GM18511 (cell line): ENCODE measurements at regions not wholly inside any gene's neighbourhood (a gene's known extent, or its start where the extent isn't known, plus 50 kb on each side); places are given as distances from the start of the nearest gene placed in this dataset.

ENCODE experiments used
- ATAC-seq: cut with Tn5 transposase; IDR thresholded peaks from one replicate; pipeline ENCODE4 v1.9.1; 2021; ENCODE audit warnings: mild to moderate bottlenecking, moderate library complexity; ENCODE audit not compliant: unreplicated experiment

DNA sequence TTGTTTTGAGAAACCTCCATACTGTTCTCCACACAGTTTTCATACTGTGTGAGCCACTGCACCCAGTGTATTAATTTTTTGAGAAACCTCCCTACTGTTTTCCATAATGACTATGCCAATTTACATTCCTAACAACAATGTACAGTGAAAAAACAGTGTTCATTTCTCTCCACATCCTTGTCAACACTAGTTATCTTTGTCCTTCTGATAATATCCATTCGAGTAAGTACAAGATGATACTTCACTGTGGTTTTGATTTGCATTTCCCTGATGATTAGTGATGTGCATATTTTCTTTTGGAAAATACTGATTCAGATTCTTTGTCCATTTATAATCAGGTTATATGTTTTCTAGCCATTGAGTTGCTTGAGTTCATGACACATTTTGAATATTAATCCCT is 462.0 kb downstream of the CDH11 start:
- no peak for ATAC-seq

GRCh38 chr16:64657316-64658011 is 464.4 kb downstream of the CDH11 start:
- ATAC-seq, result no peak

GRCh38 chr16:64656471-64656870 is 465.4 kb downstream of the CDH11 start:
- ATAC-seq, result no peak

DNA sequence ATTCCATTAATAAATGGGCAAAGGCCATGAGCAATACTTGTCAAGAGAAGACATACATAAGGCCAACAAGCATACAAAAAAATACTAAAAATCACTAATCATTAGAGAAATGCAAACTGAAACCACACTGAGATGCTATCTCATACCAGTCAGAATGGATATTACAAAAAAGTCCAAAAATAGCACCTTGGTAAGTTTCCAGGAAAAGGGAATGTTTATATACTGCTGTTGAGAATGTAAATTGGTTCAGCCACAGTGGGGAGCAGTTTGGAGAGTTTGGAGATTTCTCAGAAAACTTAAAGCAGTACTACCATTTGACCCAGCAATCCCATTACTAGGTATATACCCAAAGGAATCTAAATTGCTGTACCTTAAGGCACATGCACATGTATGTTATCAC is 467.7 kb downstream of the CDH11 start:
- ATAC-seq, result no peak

- no peak for ATAC-seq
Measured at GRCh38 chr16:64648282-64648681, 473.6 kb downstream of the CDH11 start.

GRCh38 chr16:64641343-64641742 is 480.5 kb downstream of the CDH11 start:
- no peak for ATAC-seq

- no peak for ATAC-seq
Measured at GRCh38 chr16:64638766-64639165, 483.1 kb downstream of the CDH11 start.

- no peak for ATAC-seq
Measured at GRCh38 chr16:64629622-64630021, 492.2 kb downstream of the CDH11 start.

- ATAC-seq, result no peak
Measured at GRCh38 chr16:64627781-64628180, 494.1 kb downstream of the CDH11 start.

DNA sequence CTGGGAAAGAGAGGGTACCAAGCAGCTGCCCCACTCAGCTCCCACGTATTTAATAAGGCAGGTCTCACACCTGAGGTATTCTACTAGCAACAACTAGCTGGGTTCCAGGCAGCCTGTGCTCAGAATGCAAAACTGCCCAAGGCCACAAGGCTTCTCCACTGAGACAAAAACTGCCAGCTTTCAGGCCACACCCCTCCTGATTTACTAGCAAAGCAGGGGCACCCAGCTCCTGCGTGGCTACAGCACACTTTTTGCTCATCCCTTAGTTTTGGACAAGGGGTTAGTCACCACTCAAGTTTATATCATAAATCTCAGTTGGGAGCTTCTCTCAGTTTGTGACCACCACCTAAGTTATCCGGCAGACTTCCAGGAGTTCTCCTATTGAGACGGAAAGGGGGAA is 494.6 kb downstream of the CDH11 start:
- ATAC-seq, result no peak

GRCh38 chr16:64626776-64627175 is 495.1 kb downstream of the CDH11 start:
- ATAC-seq, result no peak

DNA sequence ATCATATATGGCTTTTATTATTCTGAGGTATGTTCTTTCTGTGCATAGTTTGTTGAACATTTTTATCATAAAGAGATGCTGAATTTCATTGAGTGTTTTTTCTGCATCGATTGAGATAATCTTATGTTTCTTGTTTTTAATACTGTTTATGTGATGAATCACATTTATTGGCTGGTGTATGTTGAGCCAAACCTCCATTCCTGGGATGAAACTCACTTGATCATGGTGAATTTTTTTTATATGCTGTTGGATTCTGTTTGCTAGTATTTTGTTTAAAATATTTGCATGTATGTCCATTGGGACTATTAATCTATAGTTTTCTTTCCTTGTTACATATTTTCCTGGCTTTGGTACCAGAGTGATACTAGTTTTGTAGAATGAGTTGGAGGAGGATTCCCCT is 500.2 kb downstream of the CDH11 start:
- no peak for ATAC-seq

DNA sequence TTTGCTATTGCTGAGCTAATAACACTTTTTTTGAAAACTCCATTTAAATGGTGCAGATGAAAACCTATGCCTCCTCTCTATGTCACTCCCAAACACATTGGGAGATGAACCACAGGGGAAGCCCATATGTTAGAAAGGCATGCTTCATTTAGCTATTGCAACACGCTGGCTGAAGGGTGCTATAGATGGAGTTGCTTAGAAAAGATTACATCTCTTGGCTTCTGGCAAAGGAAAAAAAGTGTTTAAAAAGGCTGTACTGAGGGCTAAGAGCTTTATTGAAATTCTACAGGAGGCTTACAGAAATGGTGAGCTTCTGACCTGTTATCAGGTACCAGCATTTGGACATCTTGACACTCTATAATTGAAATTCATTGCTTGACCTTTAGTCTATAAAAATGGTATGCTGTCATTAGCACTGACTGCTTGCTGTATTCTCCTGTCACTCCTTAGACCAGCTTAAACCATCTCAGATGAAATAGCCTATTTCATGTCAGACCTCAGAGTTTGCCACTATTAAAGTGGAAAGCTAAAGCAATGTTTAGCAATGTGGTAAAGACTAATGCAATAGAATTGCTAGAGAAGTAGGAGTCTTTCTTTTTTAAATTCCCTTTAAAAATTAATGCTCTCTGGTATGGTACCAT is 503.9 kb downstream of the CDH11 start:
- no peak for ATAC-seq

- ATAC-seq, result no peak
Measured at GRCh38 chr16:64615630-64616280, 506.1 kb downstream of the CDH11 start.

GRCh38 chr16:64596196-64596595 is 525.7 kb downstream of the CDH11 start:
- no peak for ATAC-seq

DNA sequence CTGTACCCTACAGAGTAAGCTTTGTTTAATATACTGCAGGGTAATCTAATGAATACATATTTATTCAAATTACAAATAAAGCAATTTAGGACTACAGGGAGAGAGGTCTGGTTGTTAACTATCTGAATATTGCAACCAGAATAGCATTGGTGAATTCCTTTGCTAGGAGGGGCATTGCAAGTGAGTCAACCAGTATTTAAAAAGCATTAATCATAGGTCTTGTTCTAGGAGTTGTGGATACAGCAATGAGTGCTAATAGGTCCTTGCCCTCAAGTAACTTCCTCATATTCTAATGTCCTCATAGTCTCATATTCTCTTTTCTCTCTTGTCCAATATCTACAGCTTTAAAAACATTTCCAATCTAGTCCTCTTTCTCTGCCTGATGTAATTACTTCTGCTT is 531.4 kb downstream of the CDH11 start:
- no peak for ATAC-seq

DNA sequence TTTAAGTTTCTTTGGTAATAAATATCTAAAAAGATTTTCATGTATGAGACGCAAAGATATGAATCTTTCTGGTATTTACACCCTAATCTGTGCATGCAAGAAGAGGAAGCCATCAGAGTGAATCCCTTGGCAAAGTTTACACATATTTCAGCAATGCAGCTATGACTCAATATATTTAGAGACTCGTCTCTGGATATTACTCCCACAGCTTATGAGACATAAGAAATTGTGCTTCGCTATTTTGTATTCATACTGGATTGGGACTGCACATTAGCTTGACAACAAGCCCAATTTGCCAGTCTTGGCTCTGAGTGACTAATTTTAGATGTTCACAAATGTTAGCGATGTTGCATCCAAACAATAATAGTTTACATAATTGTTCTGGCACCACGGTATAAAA is 532.0 kb downstream of the CDH11 start:
- ATAC-seq, result no peak

DNA sequence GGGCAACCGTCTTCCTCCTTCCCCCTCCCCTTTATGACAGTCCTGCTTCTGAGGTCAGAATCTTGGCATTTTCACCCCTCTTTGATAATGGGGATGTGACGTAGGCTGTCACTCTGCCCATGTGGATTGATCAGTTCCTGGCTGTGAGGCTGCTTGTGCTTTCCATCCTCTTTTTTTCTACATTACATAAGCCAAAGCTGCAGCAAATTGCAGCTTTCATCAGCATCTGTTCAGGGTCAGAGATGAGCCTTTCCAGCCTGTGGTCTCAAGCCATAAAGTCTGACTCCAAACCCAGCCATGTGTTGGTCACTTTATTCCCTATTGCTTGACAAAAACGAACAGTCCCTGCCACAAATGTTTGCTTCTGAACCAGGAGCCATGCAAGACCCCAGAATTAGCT is 535.1 kb downstream of the CDH11 start:
- ATAC-seq, result no peak

DNA sequence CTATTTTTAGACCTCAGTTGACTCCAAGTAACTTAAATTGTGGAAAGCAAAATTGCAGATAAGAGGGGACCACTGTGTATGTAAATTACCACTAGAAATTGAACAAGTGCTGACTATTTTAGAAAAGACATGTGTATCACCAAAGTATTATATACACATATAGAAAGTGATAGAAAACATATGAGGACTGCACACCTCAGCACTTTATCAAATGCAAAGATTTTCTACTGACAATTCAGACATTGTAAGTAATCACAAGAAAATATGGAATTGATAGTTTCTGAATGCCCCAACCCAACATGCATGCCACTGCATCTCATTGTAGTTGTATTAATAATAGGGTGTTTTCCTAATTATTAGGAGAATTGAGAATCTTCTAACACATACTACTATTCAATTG is 536.5 kb downstream of the CDH11 start:
- no peak for ATAC-seq

GRCh38 chr16:64580558-64580957 is 541.3 kb downstream of the CDH11 start:
- ATAC-seq, result no peak

- ATAC-seq, result no peak
Measured at GRCh38 chr16:64579712-64580111, 542.2 kb downstream of the CDH11 start.

GRCh38 chr16:64545768-64546167 is 576.1 kb downstream of the CDH11 start:
- no peak for ATAC-seq
